Activated CD4-positive, alpha-beta T cell treated with anti-CD3 and anti-CD28 coated beads for 4 hours (primary cell): ENCODE measurements at regions not wholly inside any gene's neighbourhood (a gene's known extent, or its start where the extent isn't known, plus 50 kb on each side); places are given as distances from the start of the nearest gene placed in this dataset.

Experiments
- DNase-seq, 2 donors: peaks; one replicate each; pipeline ENCODE4 v3.0.0-alpha.2; 2020

DNA sequence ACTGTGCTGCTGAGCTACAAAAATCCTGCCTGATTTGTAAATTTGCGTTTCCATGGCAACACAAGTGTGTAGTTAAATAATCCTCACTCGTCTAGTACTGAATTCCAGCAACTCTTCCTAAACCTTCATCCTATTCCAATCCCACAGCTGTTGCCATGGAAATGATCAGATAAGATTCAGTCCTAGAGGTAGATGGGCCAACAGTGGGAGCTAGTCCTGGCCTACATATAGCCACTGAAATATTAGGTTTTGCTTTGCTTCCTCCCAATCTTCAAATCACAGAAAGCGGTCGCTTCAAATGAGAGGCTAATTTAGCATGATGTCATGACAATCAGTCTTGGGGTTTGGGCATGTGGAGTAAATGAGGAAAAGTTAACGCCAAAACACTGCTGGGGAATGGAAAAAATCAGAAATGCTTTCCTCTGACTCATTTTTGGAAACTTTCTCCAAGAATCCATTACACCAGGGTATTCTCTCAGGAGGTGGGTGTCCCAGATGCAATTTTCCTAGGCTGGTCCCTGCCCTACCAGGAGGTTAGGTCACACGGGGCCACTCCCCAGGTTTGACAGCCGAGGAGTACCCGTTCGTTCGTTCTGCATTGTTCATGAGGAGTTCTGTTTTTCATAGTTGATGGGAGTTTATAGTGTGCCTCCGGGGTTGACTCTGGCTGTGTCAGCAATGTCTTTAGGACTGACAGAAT lies 159.2 kb upstream of the SLCO3A1 start:
- DNase-seq, result no peak

- DNase-seq, result no peak
Observed at GRCh38 chr15:91694831-91695210, 158.7 kb upstream of the SLCO3A1 start.

DNA sequence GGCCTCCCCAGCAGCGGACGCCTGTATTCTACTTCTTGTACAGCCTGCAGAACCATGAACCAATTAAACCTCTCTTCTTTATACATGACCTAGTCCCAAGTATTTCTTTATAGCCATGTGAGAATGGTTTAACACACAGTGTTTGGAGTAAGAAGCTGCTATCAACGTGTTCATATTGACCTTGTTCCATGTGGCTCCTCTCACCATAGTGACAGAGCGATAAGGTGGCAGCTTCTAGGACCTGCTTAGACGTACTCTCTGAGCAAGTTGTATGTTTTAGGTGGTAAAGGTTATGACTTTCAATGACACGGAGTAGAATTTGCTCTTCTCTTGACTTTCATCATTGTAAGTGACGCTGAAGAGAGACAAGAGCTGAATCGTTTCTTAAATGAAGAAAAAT lies 157.7 kb upstream of the SLCO3A1 start:
- no peak for DNase-seq

DNA sequence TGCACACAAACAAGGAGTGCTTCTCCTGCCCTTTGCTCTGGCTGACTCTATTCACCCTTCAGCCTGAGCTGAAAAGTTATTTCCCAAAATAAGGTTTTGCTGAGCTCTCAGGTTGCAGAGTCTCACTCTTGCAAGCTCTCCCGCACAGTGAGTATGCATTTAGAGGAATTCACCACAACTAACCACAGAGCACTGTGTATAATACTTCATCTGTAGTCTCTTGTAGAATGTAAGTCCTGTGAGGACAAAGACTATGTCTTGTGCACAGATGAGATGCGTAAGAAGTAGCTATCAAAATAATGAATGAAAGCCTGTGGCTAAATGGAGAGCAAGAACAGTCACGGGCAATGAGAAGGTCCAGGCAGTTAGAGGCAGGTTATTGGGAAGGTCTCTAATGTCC lies 156.5 kb upstream of the SLCO3A1 start:
- no peak for DNase-seq

DNA sequence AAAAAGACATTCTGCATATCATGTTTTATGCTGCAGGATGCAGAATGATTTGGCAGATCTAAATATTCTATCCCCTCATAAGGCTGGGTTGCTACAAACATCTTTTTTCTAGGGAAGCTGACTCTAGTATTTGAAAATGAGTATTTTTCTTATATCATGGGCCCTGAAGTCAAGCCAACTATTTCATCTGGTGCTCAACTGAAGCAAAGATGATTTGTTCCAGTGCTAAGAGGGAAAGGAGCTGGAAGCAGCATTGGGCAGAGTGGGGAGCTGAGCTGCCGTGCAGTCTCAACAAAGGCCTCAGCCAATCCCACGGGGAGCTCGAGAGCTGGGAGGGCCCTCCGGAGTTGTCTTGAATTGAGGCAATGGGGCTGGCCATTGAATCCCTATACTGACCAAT lies 155.3 kb upstream of the SLCO3A1 start:
- no peak for DNase-seq

- no peak for DNase-seq
Observed at GRCh38 chr15:91699741-91700140, 153.8 kb upstream of the SLCO3A1 start.

DNA sequence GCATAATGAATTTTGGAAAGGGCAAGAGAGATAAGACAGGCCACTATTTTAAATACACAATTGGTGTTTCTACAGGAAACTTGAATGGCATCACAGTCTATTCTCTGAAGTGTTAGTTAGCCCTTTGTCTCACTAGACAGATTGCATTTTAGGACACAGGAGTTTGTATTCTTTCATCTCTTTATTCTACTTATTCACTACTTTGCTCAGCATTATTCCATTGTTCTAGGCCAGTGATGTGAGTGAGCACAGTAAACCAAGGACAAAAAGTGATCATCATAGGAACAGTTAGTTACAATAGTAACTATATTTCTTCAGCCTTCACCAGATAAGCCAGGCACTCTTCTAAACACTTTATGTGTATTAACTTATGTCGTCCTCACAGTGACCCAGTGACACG lies 150.2 kb upstream of the SLCO3A1 start:
- no peak for DNase-seq

DNA sequence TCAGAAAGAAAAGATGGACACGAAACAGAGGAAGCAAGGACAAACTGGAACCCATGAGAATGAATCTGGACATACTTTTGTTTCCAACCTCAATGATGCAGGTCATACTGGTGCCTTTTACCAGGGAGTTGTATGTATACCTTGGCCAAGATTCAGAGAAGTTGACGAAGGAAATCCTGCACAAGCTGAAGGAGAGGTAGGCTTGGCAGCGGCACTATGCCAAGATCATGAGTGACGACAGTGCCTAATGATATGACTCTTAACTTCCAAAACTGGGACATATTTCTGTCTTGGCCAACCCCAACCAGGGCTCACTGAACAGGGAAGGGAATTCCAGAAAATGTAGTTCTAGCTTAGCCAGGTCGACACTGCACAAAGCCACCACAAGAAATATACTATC lies 149.2 kb upstream of the SLCO3A1 start:
- no peak for DNase-seq

GRCh38 chr15:91706322-91707032 lies 147.0 kb upstream of the SLCO3A1 start:
- peak; percentile 81 to 85 for DNase-seq

- DNase-seq, result no peak
Observed at GRCh38 chr15:91710080-91710698, 143.3 kb upstream of the SLCO3A1 start.

- DNase-seq, result no peak
Observed at GRCh38 chr15:91711384-91712033, 142.0 kb upstream of the SLCO3A1 start.

DNA sequence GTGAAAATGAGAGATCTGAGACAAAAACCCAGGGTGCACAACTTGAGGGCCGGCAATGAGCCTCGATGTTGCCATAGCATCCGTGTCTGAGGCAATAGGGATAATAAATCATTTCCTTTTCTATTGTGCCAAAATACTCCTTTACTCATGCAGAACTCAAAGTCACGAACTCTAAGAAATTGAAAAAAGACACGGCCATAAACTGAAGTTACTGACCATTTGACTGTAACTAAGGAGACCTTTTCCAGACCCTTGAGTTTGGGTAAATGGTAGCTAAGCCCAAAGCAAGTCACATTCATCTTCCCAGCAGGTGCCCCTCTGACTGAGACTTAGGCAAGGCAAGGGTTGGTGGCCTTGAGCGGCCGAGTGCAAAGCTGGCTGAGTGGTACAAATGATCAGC lies 141.2 kb upstream of the SLCO3A1 start:
- no peak for DNase-seq

GRCh38 chr15:91716536-91716935 lies 137.0 kb upstream of the SLCO3A1 start:
- DNase-seq, result no peak

DNA sequence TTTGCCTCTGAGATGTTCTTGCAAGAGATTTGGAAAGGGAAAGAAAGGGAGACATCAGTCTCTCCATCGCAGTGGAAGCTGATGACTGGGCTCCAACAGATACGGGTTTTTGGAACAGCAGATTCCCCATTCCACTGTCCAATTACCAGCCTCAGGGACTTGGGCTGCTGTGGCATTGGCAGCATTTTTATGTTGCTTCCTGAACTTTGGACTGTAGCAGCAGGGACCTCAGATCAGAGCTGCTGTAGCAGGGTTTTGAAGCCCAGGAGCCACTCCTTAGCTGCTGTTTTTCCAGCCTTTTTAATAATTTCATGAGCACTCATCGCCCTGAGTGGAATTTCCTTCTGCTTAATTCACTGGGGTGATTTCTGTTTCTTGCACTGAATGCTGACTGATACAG lies 135.7 kb upstream of the SLCO3A1 start:
- no peak for DNase-seq

- DNase-seq, result no peak
Observed at GRCh38 chr15:91723959-91724358, 129.5 kb upstream of the SLCO3A1 start.

DNA sequence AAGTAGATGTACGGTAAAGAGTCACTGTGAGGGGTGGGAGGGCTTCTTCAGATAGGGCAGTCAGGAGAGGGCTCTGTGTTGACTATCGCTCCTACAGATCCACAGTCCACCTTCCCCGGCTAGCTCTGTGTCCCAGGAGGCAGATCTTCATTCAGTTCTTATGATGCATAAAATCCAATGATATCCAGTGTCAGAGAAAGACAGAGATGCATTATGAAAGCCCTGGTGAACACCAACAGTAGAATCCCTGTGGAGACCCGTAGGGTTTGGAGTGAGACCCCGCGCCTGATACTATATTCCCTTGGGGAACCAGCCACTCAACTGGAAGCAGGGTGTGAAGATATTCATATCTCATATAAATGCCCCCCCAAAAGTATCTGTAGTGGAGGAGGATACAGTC lies 119.8 kb upstream of the SLCO3A1 start:
- no peak for DNase-seq

DNA sequence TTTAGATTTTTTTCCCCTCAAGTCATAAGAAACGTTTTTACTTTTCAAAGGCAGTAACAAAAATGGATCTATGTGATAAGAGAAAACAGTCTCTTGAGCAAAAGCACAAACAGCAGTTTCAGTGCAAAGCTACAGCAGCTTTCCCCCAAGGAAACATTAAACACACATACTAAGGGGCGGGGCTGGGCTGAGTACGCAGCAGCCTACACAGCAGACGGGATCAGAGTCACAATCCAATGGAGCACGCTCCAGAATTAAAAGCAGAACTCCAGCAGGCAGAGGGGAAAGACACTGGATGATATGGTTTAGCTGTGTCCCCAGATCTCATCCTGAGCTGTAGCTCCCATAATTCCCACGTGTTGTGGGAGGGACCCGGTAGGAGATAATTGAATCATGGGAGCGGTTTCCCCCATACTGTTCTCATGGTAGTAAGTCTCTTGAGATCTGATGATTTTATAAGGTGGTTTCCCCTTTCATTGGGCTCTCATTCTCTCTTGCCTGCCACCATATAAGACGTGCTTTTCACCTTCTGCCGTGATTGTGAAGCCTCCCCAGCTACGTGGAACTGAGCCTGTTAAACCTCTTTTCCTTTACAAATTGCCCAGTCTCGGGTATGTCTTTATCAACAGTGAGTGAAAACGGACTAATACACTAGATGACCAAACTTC lies 116.2 kb upstream of the SLCO3A1 start:
- no peak for DNase-seq

DNA sequence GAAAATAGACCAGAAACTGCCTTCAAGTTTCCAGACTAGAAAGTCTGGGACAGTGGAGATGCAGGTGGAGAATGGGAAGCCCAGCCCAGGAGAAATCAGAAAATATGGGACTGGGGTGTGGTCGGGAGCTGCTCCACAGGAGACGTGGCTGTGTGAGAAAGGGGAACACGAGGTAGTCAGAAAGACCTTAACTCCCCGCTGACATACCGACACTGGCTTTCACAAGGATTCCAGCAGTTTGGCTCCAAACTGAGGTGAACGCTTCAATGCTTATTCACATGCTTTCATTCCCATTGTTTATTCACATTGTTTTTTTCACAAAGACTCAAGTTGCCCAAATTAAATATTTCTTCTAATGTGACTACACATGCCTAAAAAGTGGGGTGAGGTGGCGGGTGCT lies 111.5 kb upstream of the SLCO3A1 start:
- DNase-seq, result no peak

- no peak for DNase-seq
Observed at GRCh38 chr15:91751611-91752010, 101.9 kb upstream of the SLCO3A1 start.

DNA sequence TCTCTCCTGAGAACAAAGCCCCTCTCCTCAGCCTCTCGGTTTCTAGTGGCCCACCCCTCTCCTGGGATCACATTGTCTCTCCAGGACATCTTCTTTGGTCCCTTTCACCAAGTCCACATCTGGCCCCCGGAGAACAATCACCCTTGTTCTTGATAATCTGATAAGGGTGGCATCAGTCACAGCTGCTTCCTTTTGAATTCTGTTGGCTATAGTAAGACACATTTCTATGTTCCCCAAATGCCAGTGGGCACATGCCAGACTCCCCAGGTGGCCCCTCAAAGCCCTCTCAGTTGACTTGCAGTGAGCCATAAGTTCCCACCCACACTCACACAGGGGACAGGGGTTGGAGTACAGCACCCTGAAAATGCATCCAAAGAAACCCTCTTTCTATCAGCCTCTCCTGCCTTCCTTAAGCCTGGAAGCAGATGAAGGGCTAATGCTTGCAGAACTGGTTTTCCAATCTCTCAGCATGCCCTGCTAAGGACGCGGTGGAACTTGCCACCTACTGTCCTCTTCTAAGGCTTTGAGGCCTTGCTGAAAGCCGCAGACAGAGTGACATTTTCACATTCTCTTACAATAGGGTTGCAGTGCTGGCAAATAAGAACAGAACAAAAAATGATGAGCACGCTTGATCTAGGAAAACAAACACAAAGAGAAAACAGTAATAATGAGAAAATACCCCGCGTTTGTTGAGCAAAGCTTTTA lies 101.3 kb upstream of the SLCO3A1 start:
- DNase-seq, result no peak

GRCh38 chr15:91759560-91759959 lies 93.9 kb upstream of the SLCO3A1 start:
- no peak for DNase-seq

- DNase-seq, result no peak
Observed at GRCh38 chr15:91765660-91766059, 87.8 kb upstream of the SLCO3A1 start.

DNA sequence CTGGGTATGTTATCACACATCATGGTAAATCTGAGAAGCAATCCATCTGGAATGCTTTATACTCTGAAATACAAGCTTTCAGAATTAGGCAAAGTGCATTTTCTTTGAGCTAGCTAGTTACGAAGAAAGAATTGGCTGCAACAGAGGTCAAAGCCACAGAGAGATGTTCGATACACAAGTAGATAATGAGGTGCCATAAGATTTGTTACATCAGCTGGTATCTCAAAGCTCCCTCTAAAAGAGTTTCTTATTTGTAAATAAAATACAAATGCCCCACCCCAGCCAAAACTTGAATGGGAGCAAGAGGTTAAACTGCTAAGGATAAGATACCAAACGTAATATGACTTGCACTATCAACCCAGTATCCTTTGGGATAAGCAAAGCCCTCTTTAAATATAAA lies 84.0 kb upstream of the SLCO3A1 start:
- no peak for DNase-seq
